ENCODE measurements at regions not wholly inside any gene's neighbourhood (a gene's known extent, or its start where the extent isn't known, plus 50 kb on each side); places are given as distances from the start of the nearest gene placed in this dataset.
A peak's percentile ranks its signal among the peaks of the same experiment; 100 is the strongest.

GRCh38 chr21:27743971-27744564 lies 777.2 kb upstream of the ADAMTS5 start:
- no peak for DNase-seq (ENCODE audit: insufficient read length, low spot score, missing footprints)
- Histone ChIP-seq H2AFZ (ENCODE audit: low read length) (no peak overlapping the region), H3K79me2 (ENCODE audit: insufficient read depth, low read length) (no peaks in the 10 kb centered on the region), H3K4me2 (ENCODE audit: insufficient read depth, low read length) (no peak overlapping the region), H3K36me3 (ENCODE audit: insufficient read depth, low read length) (no peaks in the 10 kb centered on the region), H4K20me1 (ENCODE audit: insufficient read depth, low read length) (no peaks in the 10 kb centered on the region), H3K27ac (ENCODE audit: low read depth, low read length) (no peak overlapping the region), H3K9me3 (ENCODE audit: low read depth, low read length) (no peaks in the 10 kb centered on the region), H3K27me3 (ENCODE audit: insufficient read depth, low read length) (no peaks in the 10 kb centered on the region), H3K4me3 (ENCODE audit: insufficient read depth, low read length) (no peak overlapping the region), H3K4me1 (ENCODE audit: insufficient read depth, low read length) (no peaks in the 10 kb centered on the region)
- no peak for TF ChIP-seq CTCF (IDR thresholded peaks at IDR 0.05; ENCODE audit: extremely low read depth, low read depth, low read length)

- H3K4me1 ChIP-seq (ENCODE audit: insufficient read depth, low read length) = no peaks in the 10 kb centered on the region
- DNase-seq (ENCODE audit: insufficient read length, low spot score, missing footprints) = no peak
- TF ChIP-seq CTCF (IDR thresholded peaks at IDR 0.05; ENCODE audit: extremely low read depth, low read depth, low read length) = no peak
These were observed 774.8 kb upstream of the ADAMTS5 start for GRCh38 chr21:27741736-27742135.

GRCh38 chr21:27740084-27740483 lies 773.2 kb upstream of the ADAMTS5 start:
- no peak overlapping the region for H3K27ac ChIP-seq (ENCODE audit: low read depth, low read length)
- no peak for DNase-seq (ENCODE audit: insufficient read length, low spot score, missing footprints)
- no peaks in the 10 kb centered on the region for H4K20me1 ChIP-seq (ENCODE audit: insufficient read depth, low read length)
- peak overlapping the region; percentile 0 for H3K4me2 ChIP-seq (ENCODE audit: insufficient read depth, low read length)
- no peaks in the 10 kb centered on the region for H3K4me1 ChIP-seq (ENCODE audit: insufficient read depth, low read length)
- TF ChIP-seq CTCF (IDR thresholded peaks at IDR 0.05; ENCODE audit: extremely low read depth, low read depth, low read length) = no peak
- H3K36me3 ChIP-seq (ENCODE audit: insufficient read depth, low read length) = no peaks in the 10 kb centered on the region
- H3K79me2 ChIP-seq (ENCODE audit: insufficient read depth, low read length) = no peaks in the 10 kb centered on the region
- H3K27me3 ChIP-seq (ENCODE audit: insufficient read depth, low read length) = no peaks in the 10 kb centered on the region
- no peak overlapping the region for H3K4me3 ChIP-seq (ENCODE audit: insufficient read depth, low read length)
- H3K9me3 ChIP-seq (ENCODE audit: low read depth, low read length) = no peaks in the 10 kb centered on the region
- peak overlapping the region; percentile 43 for H2AFZ ChIP-seq (ENCODE audit: low read length)

More at GRCh38 chr21:27741736-27742135, 774.8 kb upstream of the ADAMTS5 start:
- Histone ChIP-seq H2AFZ (ENCODE audit: low read length) (no peak overlapping the region), H3K27me3 (ENCODE audit: insufficient read depth, low read length) (no peaks in the 10 kb centered on the region), H3K27ac (ENCODE audit: low read depth, low read length) (no peak overlapping the region), H3K9me3 (ENCODE audit: low read depth, low read length) (no peaks in the 10 kb centered on the region), H4K20me1 (ENCODE audit: insufficient read depth, low read length) (no peaks in the 10 kb centered on the region), H3K36me3 (ENCODE audit: insufficient read depth, low read length) (no peaks in the 10 kb centered on the region), H3K4me2 (ENCODE audit: insufficient read depth, low read length) (no peak overlapping the region), H3K79me2 (ENCODE audit: insufficient read depth, low read length) (no peaks in the 10 kb centered on the region), H3K4me3 (ENCODE audit: insufficient read depth, low read length) (no peak overlapping the region)

- Histone ChIP-seq H3K4me3 (ENCODE audit: insufficient read depth, low read length) (no peak overlapping the region), H3K4me1 (ENCODE audit: insufficient read depth, low read length) (no peaks in the 10 kb centered on the region), H4K20me1 (ENCODE audit: insufficient read depth, low read length) (no peaks in the 10 kb centered on the region), H3K79me2 (ENCODE audit: insufficient read depth, low read length) (no peaks in the 10 kb centered on the region), H3K36me3 (ENCODE audit: insufficient read depth, low read length) (no peaks in the 10 kb centered on the region), H3K27me3 (ENCODE audit: insufficient read depth, low read length) (no peaks in the 10 kb centered on the region), H3K27ac (ENCODE audit: low read depth, low read length) (no peak overlapping the region), H2AFZ (ENCODE audit: low read length) (peak overlapping the region; percentile 5), H3K9me3 (ENCODE audit: low read depth, low read length) (no peaks in the 10 kb centered on the region), H3K4me2 (ENCODE audit: insufficient read depth, low read length) (no peak overlapping the region)
- TF ChIP-seq CTCF (IDR thresholded peaks at IDR 0.05; ENCODE audit: extremely low read depth, low read depth, low read length) = no peak
- DNase-seq (ENCODE audit: insufficient read length, low spot score, missing footprints) = no peak
These were observed 772.3 kb upstream of the ADAMTS5 start for GRCh38 chr21:27739187-27739586.

All from osteoblast (primary cell).